ENCODE measurements at regions not wholly inside any gene's neighbourhood (a gene's known extent, or its start where the extent isn't known, plus 50 kb on each side); places are given as distances from the start of the nearest gene placed in this dataset.

- DNase-seq (ENCODE audit: low read depth), result no peak
These were observed 111.1 kb upstream of the SLC66A3 start for GRCh38 chr2:11044201-11044600.

- no peak for DNase-seq (ENCODE audit: low read depth)
These were observed 110.0 kb upstream of the SLC66A3 start for GRCh38 chr2:11045294-11045693.

- DNase-seq (ENCODE audit: low read depth), result no peak
These were observed 106.8 kb upstream of the SLC66A3 start for GRCh38 chr2:11048335-11049008.

- no peak for DNase-seq (ENCODE audit: low read depth)
These were observed 104.7 kb upstream of the SLC66A3 start for GRCh38 chr2:11050565-11050964.

GRCh38 chr2:11051280-11051679 lies 104.0 kb upstream of the SLC66A3 start:
- no peak for DNase-seq (ENCODE audit: low read depth)

GRCh38 chr2:11053546-11053945 lies 101.7 kb upstream of the SLC66A3 start:
- DNase-seq (ENCODE audit: low read depth), result no peak

GRCh38 chr2:11054783-11055678 lies 100.2 kb upstream of the SLC66A3 start:
- no peak for DNase-seq (ENCODE audit: low read depth)

- DNase-seq (ENCODE audit: low read depth), result no peak
These were observed 99.5 kb upstream of the SLC66A3 start for GRCh38 chr2:11055679-11056215.

GRCh38 chr2:11056614-11057013 lies 98.7 kb upstream of the SLC66A3 start:
- DNase-seq (ENCODE audit: low read depth), result peak; percentile 73

GRCh38 chr2:11057031-11057430 lies 98.2 kb upstream of the SLC66A3 start:
- no peak for DNase-seq (ENCODE audit: low read depth)

GRCh38 chr2:11058129-11058528 lies 97.1 kb upstream of the SLC66A3 start:
- DNase-seq (ENCODE audit: low read depth), result no peak

- no peak for DNase-seq (ENCODE audit: low read depth)
These were observed 94.7 kb upstream of the SLC66A3 start for GRCh38 chr2:11060376-11061169.

GRCh38 chr2:11065833-11066485 lies 89.3 kb upstream of the SLC66A3 start:
- DNase-seq (ENCODE audit: low read depth), result no peak

- no peak for DNase-seq (ENCODE audit: low read depth)
These were observed 87.8 kb upstream of the SLC66A3 start for GRCh38 chr2:11067221-11068078.

GRCh38 chr2:11068079-11068741 lies 87.1 kb upstream of the SLC66A3 start:
- no peak for DNase-seq (ENCODE audit: low read depth)

- DNase-seq (ENCODE audit: low read depth), result no peak
These were observed 86.3 kb upstream of the SLC66A3 start for GRCh38 chr2:11068856-11069526.

- DNase-seq (ENCODE audit: low read depth), result no peak
These were observed 85.6 kb upstream of the SLC66A3 start for GRCh38 chr2:11069566-11070185.

- DNase-seq (ENCODE audit: low read depth), result no peak
These were observed 84.1 kb upstream of the SLC66A3 start for GRCh38 chr2:11071211-11071610.

- no peak for DNase-seq (ENCODE audit: low read depth)
These were observed 83.3 kb upstream of the SLC66A3 start for GRCh38 chr2:11071939-11072338.

Data from HS-5 (cell line).